ENCODE measurements at regions not wholly inside any gene's neighbourhood (a gene's known extent, or its start where the extent isn't known, plus 50 kb on each side); places are given as distances from the start of the nearest gene placed in this dataset.

DNA sequence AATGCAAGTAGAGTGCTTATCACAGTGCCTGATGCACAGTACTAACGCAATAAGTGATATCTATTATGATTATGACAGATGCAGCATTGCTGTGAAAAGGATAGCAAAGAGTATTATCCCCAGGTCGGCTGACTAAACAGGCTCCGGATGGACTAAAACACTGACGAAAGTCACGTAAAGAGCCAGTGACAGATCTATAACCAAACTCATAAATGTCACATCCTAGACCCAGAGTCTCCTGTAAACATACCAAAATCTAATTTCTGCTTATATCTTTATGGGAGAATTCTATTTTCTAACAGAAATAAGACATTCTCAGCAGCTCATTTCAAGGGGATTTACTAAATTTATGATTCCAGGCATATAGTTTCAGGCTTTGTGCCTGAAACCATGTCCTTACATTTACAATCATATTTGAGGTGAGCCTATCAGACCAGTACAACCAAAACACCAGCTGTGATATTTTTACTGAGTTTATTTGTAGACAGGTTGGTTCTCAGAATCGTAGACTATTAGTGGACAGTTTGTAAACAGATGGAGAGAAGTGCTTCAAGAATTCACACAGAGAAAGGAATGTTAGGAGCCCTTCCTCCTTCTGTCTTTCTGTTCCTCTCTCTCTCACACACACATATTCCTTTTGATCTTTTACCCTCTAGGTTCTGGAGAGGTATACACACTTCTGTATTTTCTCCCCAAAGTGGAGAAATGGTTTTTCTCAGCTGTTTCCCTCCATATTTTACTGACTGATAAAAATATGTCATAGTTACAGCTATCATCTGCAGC is 52.4 kb upstream of the WDR26 start:
- DNase-seq = no peak

DNA sequence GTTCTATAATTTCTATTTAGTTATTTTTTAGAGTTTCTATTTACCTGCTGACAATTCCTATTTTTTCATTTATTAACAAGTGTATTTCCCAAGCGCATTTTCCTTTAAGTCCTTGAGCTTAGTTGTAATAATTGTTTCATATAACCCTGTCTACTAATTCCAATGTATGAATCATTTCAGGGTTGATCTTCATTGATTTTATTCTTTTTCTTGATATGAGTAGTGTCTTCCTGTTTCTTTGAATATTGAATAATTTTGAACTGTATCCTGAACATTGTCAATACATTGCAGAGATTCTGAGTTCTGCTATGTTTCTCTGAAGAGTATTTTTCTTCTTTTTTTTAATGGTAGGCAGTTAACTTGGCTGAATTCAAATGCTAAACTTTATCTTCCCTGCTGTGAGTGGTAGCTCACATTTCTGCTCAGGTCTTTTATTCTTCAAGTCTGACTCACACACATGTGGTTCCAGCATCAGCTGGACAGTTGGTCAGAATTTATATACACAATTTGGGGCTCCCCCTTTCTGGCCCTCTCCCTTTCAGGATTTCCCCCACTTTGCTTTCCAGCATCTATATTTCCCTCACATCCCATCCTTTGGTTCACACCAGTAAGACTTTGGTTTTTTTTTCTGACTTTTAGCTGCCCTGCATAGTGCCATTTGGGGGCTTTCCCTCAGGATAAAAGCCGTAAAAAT is 54.4 kb upstream of the WDR26 start:
- DNase-seq = no peak

- DNase-seq = no peak
Observed at GRCh38 chr1:224489534-224490365, 55.2 kb upstream of the WDR26 start.

DNA sequence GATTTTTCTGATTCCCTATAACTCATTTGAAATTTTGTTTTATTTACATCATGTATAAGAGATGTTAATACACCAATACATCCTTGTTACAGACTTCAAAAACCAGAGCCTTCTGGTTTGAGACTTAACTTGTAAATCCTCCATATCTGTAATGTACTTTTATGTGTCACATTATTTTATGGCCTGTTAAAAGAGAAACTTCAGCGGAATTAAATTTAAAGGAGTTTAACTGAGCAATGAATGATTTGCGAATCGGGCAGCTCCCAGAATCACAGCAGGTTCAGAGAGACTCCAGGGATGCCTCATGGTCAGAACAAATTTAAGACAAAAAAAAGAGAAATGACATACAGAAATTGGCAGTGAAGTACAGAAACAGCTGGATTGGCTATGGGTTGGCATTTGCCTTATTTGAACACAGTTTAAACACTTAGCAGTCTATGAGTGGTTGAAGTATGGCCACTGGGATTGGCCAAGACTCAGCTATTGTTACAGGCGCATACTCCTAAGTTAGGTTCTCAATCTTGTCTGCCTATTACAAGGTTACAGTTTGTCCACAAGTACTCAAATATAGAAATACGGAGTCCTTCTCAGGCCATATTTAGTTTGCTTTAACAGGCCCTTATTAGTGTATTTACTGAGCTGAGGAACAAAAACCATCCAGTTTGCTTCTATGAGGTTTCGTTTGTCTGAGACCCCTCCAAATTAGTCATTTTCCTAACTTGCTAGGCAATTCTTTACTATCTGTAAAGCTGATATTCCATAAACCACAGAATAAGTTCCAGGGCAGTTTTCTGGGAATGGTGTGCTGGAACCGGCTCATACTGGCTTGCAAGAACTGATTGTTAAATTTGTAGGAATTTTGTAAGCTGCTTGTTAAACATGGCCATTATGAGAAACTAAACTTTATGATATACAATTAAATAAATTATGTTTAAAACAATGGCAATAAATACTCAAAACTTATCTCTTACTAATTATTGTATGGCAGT is 56.2 kb upstream of the WDR26 start:
- no peak for DNase-seq

- DNase-seq = no peak
Observed at GRCh38 chr1:224492015-224492414, 57.4 kb upstream of the WDR26 start.

- no peak for DNase-seq
Observed at GRCh38 chr1:224492632-224493031, 58.0 kb upstream of the WDR26 start.

- DNase-seq = no peak
Observed at GRCh38 chr1:224493269-224493668, 58.7 kb upstream of the WDR26 start.

DNA sequence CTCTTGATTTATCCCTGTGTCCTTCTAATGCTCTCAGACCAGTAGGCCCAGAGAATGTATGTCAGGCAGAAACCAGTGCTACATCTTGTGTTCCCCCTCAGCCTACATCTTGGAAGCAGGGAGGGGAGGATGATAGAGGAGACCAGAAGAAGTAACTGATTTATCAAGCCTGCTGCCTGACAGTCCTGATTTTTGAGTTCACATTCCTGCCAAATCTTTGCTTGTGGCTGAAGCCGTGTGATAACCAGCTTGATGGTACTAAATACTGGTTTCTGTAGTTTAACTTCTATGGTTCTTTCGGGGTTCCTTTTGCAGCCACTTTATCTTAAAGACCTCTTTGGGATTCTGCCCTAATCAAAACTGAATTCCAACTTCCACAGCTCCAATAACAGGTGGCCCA is 59.7 kb upstream of the WDR26 start:
- no peak for DNase-seq

- DNase-seq = no peak
Observed at GRCh38 chr1:224495866-224496265, 61.3 kb upstream of the WDR26 start.

- DNase-seq = no peak
Observed at GRCh38 chr1:224496826-224497225, 62.2 kb upstream of the WDR26 start.

GRCh38 chr1:224497714-224498573 is 63.3 kb upstream of the WDR26 start:
- peak; percentile 44 for DNase-seq

GRCh38 chr1:224498574-224499170 is 64.1 kb upstream of the WDR26 start:
- no peak for DNase-seq

DNA sequence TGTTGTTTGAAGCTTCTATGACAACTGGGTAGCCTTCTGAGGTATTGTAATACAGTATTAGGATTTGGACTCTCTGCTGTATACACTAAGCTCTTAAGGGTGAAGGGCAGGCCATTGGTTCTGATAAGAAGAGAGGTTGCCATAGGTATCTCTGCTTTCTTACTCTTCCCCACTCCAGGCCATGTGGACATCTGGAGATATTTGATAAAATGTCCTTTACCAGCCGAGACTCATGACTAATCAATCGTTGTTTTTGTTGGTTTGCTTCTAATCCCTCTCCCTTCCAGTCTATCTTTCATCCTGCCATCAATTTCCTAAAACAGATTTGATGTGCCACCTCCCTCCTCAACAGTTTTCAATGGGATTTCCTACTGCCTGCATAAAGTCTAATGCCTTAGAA is 64.6 kb upstream of the WDR26 start:
- no peak for DNase-seq

- no peak for DNase-seq
Observed at GRCh38 chr1:224500796-224501195, 66.2 kb upstream of the WDR26 start.

GRCh38 chr1:224501836-224502235 is 67.2 kb upstream of the WDR26 start:
- no peak for DNase-seq

GRCh38 chr1:224502459-224503160 is 68.0 kb upstream of the WDR26 start:
- no peak for DNase-seq

- no peak for DNase-seq
Observed at GRCh38 chr1:224503161-224504118, 68.8 kb upstream of the WDR26 start.

GRCh38 chr1:224504297-224505041 is 69.9 kb upstream of the WDR26 start:
- DNase-seq = no peak

Measured in amniotic stem cell (primary cell).